ENCODE measurements at regions not wholly inside any gene's neighbourhood (a gene's known extent, or its start where the extent isn't known, plus 50 kb on each side); places are given as distances from the start of the nearest gene placed in this dataset.

GRCh38 chr5:104184264-104184663 is 621.7 kb upstream of the NUDT12 start:
- no peaks in the 10 kb centered on the region for H4K20me1 ChIP-seq (replicated peaks; ENCODE audit: control insufficient read depth, extremely low read depth, insufficient read depth, low read length)
- no peak overlapping the region for H3K4me3 ChIP-seq (replicated peaks in 1 of 3; ENCODE audit: insufficient read depth in 1 of 3, low read depth in 1 of 3, low read length in 3 of 3)
- DNase-seq (ENCODE audit: low read depth, low spot score): no peak
- H3K9me3 ChIP-seq (replicated peaks; ENCODE audit: control insufficient read depth, insufficient read depth, low read length): no peaks in the 10 kb centered on the region
- no peak overlapping the region for H3K27ac ChIP-seq (ENCODE audit: insufficient read depth, low read depth, low read length)
- no peak overlapping the region for H3K9ac ChIP-seq (replicated peaks; ENCODE audit: extremely low read depth, insufficient read depth, low read length)
- peaks cover 7% of the 10 kb centered on the region for H3K4me1 ChIP-seq (ENCODE audit: control insufficient read depth, extremely low read depth, insufficient read depth, low read length)
- H2AFZ ChIP-seq (ENCODE audit: low read depth, low read length): no peak overlapping the region
- H3K79me2 ChIP-seq (ENCODE audit: control insufficient read depth, insufficient read depth, low read length): no peaks in the 10 kb centered on the region
- FAIRE-seq: no peak
- H3K4me2 ChIP-seq (ENCODE audit: insufficient read depth, low read length): no peak overlapping the region
- no peaks in the 10 kb centered on the region for H3K36me3 ChIP-seq (ENCODE audit: control insufficient read depth in 2 of 2, extremely low read depth in 1 of 2, insufficient read depth in 2 of 2, low read length in 2 of 2)
- CTCF ChIA-PET: no interaction called here
- no peaks in the 10 kb centered on the region for H3K27me3 ChIP-seq (ENCODE audit: control insufficient read depth in 2 of 2, insufficient read depth in 2 of 2, low read length in 2 of 2)
- POLR2A ChIA-PET: no interaction called here
- intact Hi-C loops (cut with micrococcal nuclease) (no loop called here), dilution Hi-C loops (cut with MboI; ENCODE audit: extremely low pct_ligation_motif_present, low sequenced_read_pairs) (no loop called here)
- H3K9me1 ChIP-seq (replicated peaks; ENCODE audit: control insufficient read depth, extremely low read depth, insufficient read depth, low read length): no peaks in the 10 kb centered on the region
- TF ChIP-seq POLR2A (IDR thresholded peaks at IDR 0.05; ENCODE audit: low read depth, low read length): no peak
- no peak for TF ChIP-seq MAX (IDR thresholded peaks at IDR 0.05; ENCODE audit: insufficient read depth, insufficient read length)
- TF ChIP-seq MYC (IDR thresholded peaks at IDR 0.05; ENCODE audit: low read depth, low read length): no peak
- no peak for TF ChIP-seq POLR2AphosphoS5 (IDR thresholded peaks at IDR 0.05; ENCODE audit: insufficient read depth, low read depth, low read length)
- TF ChIP-seq, protein P1, sequence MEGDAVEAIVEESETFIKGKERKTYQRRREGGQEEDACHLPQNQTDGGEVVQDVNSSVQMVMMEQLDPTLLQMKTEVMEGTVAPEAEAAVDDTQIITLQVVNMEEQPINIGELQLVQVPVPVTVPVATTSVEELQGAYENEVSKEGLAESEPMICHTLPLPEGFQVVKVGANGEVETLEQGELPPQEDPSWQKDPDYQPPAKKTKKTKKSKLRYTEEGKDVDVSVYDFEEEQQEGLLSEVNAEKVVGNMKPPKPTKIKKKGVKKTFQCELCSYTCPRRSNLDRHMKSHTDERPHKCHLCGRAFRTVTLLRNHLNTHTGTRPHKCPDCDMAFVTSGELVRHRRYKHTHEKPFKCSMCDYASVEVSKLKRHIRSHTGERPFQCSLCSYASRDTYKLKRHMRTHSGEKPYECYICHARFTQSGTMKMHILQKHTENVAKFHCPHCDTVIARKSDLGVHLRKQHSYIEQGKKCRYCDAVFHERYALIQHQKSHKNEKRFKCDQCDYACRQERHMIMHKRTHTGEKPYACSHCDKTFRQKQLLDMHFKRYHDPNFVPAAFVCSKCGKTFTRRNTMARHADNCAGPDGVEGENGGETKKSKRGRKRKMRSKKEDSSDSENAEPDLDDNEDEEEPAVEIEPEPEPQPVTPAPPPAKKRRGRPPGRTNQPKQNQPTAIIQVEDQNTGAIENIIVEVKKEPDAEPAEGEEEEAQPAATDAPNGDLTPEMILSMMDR (IDR thresholded peaks at IDR 0.05; ENCODE audit: extremely low read depth in 1 of 2, insufficient read depth in 1 of 2, low read depth in 1 of 2, low read length in 2 of 2): no peak
- TF ChIP-seq JUN (IDR thresholded peaks at IDR 0.05; ENCODE audit: borderline replicate concordance, insufficient read depth, insufficient read length, low read depth): no peak
- TF ChIP-seq GATA2 (IDR thresholded peaks at IDR 0.05; ENCODE audit: insufficient read depth, insufficient read length, low read depth, low read length): no peak
- TF ChIP-seq EZH2 (IDR thresholded peaks at IDR 0.05; ENCODE audit: borderline replicate concordance, low read depth, low read length, severe bottlenecking): no peak
- no peak for TF ChIP-seq FOS (IDR thresholded peaks at IDR 0.05; ENCODE audit: borderline replicate concordance, insufficient read depth, low read length)
- BruUV-seq (replicated peaks): no TSS peak

Data from endothelial cell of umbilical vein (primary cell).